A204.1 (cell line): ENCODE measurements at regions not wholly inside any gene's neighbourhood (a gene's known extent, or its start where the extent isn't known, plus 50 kb on each side); places are given as distances from the start of the nearest gene placed in this dataset.
"Not testable (repeated sequence)": the region's sequence is repeated elsewhere in the genome, so short reads cannot be mapped to it uniquely, and the experiment has no call there.

Source experiments
- FAIRE-seq: peaks from 2 replicates; lab custom pipeline; 2012; peaks lifted over from hg19 to GRCh38; lab: Jason Lieb, UNC

DNA sequence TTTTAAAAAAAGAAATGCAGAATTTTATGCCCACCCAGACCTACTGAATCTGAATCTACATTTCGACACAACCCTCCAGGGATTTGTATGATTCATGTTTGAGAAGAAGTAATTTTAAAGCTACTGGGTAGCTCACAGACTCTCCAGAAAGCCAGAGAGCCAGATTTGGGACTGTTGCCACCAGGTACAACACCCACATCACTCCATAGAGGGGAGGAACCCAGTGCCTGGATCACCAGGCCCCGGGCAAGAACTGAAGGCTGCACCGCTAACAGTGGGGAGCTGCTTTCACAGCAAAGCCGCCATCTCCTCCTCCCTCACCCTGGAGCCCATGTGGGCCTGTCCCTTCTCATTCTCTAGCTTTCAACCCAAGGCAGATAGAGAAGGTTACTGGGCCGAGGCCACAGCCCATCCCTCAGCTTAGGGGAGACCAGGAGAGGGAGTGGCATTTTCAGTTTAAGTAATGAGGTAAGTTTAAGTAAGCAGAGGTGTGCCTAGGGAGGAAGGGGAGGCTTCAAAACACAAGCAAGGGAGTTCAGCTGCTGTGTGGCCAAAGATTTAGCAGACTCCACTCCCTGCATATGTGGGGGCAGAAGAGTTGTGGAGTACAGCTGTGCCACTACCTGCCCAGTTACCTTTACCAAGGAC, 109.8 kb downstream of the IL12A start:
- no peak for FAIRE-seq

DNA sequence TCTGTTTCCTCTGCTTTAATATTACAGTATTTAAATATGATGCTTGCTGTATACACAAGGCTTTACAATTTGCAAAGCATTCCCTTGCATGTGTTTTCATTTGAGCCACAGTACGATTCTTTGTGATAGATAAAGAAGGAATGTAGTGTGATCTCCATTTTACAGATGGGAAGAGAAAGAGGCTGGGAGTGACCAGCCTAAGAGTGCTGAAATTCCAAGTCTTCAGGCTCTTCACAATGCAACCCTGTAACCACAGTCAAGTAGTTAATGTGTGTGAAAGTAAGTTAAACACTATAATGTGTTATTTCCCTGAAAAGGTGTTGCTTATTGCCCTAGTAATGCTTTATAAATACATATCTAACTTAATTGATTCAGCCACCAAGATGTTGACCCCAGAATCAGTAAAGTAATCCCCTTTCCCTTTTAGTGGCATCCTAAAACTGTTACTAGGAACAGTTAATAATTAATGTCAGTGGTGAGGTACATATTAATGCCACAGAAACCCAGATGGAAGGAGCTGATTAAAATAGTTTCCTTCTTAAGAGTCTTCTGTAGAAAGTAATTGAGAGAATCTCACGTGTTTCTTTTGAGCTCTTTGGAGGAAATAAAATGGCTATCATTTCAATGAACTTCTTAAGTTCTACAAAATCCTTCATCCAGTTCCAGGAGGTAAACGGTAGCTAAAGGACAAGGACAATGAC, 110.4 kb downstream of the IL12A start:
- FAIRE-seq, result no peak

GRCh38 chr3:160099834-160100233, 111.2 kb downstream of the IL12A start:
- no peak for FAIRE-seq

DNA sequence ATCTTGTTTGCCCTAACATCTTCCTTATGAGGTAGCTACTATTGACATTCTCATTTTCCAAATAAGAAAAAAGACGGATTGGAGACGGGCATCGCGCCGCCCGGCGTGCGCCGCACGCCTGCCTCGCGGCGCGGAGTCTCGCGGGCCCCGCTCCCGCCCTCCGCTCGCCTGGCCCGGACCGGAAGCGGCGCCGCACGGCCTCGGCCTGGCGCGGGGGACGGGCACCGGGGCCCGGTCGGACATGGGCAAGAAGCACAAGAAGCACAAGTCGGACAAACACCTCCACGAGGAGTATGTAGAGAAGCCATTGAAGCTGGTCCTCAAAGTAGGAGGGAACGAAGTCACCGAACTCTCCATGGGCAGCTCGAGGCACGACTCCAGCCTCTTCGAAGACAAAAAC, 112.0 kb downstream of the IL12A start:
- FAIRE-seq, result no peak

- not testable (repeated sequence) for FAIRE-seq
Observed at GRCh38 chr3:160102001-160102400, 113.4 kb downstream of the IL12A start.

GRCh38 chr3:160103397-160103796, 114.8 kb downstream of the IL12A start:
- FAIRE-seq, result no peak

- no peak for FAIRE-seq
Observed at GRCh38 chr3:160105907-160106584, 117.4 kb downstream of the IL12A start.

- FAIRE-seq, result no peak
Observed at GRCh38 chr3:160106905-160107861, 118.0 kb upstream of the C3orf80 start.

GRCh38 chr3:160108362-160108761, 116.9 kb upstream of the C3orf80 start:
- FAIRE-seq, result no peak

- no peak for FAIRE-seq
Observed at GRCh38 chr3:160112481-160112880, 112.7 kb upstream of the C3orf80 start.

- no peak for FAIRE-seq
Observed at GRCh38 chr3:160112996-160113395, 112.2 kb upstream of the C3orf80 start.

- no peak for FAIRE-seq
Observed at GRCh38 chr3:160114355-160114995, 110.7 kb upstream of the C3orf80 start.

DNA sequence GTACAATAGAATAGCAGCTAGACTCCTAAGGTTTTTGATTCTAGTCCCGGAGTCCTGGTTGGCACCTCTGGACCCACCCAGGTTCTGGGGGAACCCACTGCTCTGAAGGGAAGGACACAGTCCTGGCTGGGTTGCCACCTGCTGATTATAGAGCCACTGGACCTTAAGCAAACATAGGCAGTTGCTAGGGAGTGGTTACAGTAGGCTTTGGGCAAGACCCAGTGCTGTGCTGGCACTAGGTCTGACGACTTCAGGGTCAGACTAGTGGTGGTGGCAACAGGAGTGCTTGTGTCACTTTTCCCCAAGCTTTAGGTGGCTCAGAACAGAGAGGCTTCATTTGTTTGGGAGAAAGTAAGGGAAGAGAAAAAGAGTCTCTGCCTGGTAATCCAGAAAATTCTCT, 109.8 kb upstream of the C3orf80 start:
- no peak for FAIRE-seq

DNA sequence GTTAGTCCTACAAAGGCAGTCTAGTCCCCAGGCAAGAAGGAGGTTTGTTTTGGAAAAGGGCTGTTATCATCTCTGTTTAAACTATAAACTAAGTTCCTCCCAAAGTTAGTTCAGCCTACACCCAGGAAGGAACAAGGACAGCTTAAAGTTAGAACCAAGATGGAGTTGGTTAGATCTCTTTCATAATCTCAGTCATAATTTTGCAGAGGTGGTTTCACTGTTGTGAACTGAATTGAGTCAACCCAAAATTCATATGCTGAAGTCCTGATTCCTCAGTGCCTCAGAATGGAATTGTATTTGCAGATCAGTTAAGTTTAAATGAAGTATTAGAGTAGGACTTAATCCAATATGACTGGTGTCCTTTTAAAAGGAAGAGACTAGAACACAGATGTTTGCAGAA, 101.0 kb upstream of the C3orf80 start:
- no peak for FAIRE-seq

DNA sequence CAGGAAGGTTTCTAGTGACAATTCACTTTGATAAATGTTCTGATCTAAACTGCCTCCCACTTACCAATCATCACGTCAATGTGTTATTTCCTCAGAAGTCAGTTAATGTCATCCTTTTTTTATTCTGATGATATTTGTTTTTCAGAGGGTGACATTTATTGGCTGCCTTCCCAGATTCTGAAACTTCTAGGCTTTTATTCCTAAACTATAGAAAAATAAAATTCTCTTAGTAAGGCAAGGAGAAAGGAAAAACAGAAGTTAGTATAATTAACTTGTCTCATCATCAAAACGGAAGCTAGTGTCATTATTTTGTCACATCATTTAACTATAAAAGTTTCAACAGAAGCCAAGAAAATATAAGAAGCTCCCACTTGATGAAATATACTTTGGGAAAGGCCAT, 100.0 kb upstream of the C3orf80 start:
- FAIRE-seq, result no peak

DNA sequence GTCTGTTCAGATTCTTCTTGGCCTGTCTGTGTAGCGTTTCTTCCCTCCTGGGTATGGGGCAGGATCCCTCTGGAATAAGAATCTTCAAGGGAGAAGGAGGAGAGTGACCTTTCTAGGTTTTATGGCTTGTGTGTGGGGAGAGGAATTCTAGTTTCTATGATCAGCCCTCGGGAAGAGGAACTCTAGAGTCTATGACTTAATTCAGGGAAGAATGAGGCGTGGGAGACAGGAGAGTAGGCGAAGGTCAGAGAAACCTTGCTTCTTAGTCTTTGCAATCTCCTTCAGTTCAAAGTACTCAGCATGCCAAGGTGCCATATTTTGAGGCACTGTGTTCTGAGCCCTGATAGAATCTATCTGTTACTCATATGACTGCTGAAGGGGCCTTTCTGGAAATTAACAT, 99.2 kb upstream of the C3orf80 start:
- FAIRE-seq, result no peak

DNA sequence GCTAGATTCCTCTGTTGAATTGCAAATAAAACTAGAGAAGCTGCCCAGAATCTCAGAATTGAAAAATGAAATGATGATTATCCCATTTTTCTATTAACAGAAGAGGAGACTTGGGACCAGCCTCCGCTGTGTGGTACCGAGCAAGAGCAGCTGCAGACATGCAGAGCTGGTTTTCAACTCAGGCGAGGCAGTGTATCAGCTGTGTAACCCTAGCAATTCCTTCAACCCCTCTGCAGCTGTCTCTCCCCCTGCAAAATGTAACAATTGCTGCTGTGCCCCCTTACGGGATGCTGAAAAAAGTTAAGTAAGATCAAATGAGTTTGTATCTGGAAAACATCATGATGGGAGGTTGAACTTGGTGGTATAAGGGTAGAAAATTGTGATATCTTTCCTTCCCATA, 98.5 kb upstream of the C3orf80 start:
- FAIRE-seq, result no peak

DNA sequence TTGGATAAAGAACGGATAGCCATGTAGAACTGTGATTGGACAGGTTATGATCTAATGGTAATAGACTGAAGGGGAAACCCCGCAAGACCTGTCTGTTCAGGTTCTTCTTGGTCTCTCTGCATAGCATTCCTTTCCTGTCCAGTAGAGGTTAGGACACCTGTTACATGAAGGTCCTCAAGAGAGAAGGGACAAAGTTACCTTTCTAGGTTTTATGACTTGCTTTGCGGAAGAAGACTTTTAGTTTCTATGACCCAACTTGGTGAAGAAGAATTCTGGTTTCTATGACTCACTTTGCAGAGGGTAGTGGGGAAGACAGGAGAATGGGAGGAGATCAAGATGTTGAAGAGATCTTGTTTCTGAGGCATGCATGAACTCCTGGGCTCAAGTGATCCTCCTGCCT, 97.9 kb upstream of the C3orf80 start:
- no peak for FAIRE-seq

GRCh38 chr3:160128056-160128455, 97.2 kb upstream of the C3orf80 start:
- FAIRE-seq, result no peak

GRCh38 chr3:160129459-160130061, 95.7 kb upstream of the C3orf80 start:
- FAIRE-seq, result no peak

DNA sequence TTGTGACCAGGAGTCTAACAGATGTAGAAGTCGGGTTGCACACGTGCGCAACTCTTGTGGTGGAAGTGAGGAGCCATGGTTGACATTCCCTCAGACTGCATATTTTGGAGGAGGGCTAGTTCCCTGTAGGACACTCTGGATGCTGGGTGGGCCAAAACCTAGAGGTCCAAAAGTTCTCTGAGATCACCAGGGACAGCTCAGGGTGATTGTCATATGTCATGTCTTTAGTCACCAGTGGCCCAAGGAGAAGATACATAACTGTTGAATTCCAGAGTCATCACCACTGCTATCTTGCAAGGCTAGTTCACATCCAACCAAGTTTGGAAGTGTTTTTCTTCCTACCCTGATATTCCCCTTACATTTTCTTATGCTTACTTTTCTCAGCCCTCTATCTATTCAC, 95.2 kb upstream of the C3orf80 start:
- no peak for FAIRE-seq

DNA sequence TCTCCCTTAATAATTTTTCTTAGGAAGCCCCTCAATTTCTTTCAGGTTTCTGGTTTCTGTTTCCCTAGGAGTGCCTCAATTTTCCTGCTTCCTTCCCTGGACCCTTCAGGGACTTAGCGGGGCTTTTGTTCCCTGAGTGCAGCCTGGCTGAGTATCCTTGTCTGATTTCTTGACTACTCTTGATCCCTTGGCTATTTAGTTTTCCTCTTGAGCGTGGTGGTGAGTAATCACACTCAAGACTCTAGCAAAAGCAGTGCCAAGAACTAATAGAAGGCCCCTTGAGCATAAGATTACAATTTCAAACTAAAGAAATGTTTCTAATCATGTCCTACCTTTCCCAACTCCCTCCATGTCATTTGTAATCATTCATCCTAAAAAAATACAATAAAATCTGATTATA, 94.3 kb upstream of the C3orf80 start:
- no peak for FAIRE-seq
